ENCODE measurements at regions not wholly inside any gene's neighbourhood (a gene's known extent, or its start where the extent isn't known, plus 50 kb on each side); places are given as distances from the start of the nearest gene placed in this dataset.

- TF ChIP-seq SUZ12 (IDR thresholded peaks at IDR 0.05; ENCODE audit: extremely low read depth, insufficient read depth, insufficient read length) = no peak
- TF ChIP-seq ZNF274 (IDR thresholded peaks at IDR 0.05; ENCODE audit: low read depth, low read length) = no peak
- no peak for TF ChIP-seq YY1 (IDR thresholded peaks at IDR 0.05; ENCODE audit: insufficient read depth, insufficient read length)
These were observed 98.2 kb downstream of the UTRN start for GRCh38 chr6:144383336-144383735.

All from NT2/D1 (cell line).